ENCODE measurements at regions not wholly inside any gene's neighbourhood (a gene's known extent, or its start where the extent isn't known, plus 50 kb on each side); places are given as distances from the start of the nearest gene placed in this dataset.
"Not testable (repeated sequence)": the region's sequence is repeated elsewhere in the genome, so short reads cannot be mapped to it uniquely, and the experiment has no call there.

DNA sequence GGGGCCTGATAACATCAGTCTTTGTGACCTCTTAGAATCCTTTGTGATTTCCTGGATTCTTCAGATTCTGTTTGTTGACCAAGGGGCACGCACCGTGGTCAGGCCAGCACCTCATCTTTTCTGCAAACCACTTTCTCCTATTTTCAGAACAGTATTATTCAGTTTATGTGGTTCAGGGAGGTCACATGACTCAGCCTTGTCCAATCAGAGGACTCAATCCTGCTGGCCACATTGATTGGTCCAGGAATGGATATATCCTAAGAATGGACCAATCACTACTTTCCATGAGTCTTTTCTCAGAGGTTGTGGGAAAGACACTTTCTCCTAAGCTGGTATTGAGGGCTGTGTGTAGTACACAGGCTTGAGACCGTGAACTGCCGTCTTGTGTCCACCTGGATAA is 123.1 kb upstream of the EEF2KMT start:
- DNase-seq (ENCODE audit: low read depth in 2 of 2): no peak

DNA sequence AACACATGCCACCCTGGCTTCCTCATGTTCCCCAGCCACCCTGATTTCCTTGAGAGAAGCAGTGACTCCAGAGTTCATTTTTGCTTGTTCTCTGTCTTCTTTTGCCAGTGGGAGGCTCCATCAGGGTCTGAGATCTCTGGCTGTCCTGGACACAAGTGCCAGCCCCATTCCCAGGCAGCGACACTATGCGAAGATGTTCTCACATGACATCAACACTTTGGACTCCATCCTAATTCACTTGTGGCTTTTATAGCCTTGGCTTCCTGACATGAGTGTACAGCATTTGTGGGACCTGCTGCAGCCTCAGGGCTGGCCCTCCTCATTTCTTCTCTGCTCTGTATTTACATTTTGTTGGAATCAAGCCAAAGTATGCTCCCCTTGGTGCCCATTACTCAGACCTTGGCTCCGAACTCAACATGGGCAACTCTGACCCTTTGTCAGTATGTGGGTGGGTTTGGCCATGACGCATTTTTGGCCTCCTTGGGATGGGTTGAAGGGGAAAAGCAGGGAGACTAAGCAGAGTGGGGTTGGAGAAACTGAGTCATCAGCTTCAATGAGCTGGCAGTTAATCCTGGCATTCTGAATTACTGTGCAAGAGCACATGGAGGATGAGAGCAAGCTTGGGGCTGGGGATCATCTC is 119.0 kb upstream of the EEF2KMT start:
- no peak for DNase-seq (ENCODE audit: low read depth in 2 of 2)

DNA sequence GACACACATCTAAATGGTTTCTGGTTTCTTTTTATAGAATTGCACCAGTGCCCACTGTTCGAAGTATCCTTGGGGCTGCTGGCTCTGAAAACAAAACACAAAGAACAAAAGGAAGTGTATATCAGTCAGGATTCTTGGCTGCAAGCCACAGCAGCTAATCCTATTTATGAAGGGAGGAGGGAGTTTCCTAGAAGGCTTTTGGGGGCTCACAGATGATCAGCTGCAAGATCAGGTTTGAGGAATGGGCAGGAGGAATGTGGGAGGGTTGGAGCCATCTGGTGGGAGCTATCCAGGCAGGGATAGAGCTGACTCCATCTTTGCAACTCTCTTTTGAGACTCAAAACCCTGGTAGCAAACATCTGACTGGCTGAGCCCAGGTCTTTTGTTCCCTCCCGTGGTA is 118.3 kb upstream of the EEF2KMT start:
- DNase-seq (ENCODE audit: low read depth in 2 of 2): no peak

DNA sequence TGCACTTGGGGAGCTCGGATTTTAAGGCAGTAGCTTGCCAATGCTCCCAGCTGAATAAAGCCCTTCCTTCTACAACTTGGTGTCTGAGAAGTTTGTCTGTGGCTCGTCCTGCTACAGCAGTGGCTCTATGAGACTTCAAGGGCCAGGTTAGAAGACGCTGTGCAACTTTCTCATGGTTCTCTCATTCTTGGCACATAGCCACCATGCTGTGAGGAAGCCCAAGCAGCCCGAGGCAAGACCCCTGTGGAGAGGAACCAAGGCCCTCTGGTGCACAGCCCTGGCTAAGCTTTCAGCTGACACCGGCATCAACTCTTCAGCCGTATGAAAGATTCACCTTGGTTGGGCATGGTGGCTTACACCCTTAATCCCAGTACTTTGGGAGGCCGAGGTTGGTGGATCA is 116.9 kb upstream of the EEF2KMT start:
- no peak for DNase-seq (ENCODE audit: low read depth in 2 of 2)

DNA sequence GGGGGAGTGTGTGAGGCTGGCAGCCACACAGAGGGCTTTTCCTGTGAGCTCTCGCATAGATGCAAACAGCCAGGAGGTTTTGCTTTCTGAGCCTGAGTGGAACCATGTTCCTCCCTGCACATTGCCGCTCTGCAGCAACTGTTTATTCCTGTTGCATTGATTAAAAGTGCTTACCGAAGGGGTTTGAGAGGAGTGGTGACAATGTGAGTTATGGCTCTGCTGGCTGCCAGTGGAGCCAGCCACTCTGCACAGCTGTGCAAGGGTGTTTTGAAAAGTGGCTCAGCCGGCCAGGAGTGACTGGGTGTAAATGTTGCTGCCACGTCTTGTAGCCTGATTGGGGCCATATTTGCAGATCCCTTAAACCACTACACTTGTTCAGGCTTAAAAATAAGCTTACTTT is 114.9 kb upstream of the EEF2KMT start:
- not testable (repeated sequence) for DNase-seq (ENCODE audit: low read depth in 2 of 2)

DNA sequence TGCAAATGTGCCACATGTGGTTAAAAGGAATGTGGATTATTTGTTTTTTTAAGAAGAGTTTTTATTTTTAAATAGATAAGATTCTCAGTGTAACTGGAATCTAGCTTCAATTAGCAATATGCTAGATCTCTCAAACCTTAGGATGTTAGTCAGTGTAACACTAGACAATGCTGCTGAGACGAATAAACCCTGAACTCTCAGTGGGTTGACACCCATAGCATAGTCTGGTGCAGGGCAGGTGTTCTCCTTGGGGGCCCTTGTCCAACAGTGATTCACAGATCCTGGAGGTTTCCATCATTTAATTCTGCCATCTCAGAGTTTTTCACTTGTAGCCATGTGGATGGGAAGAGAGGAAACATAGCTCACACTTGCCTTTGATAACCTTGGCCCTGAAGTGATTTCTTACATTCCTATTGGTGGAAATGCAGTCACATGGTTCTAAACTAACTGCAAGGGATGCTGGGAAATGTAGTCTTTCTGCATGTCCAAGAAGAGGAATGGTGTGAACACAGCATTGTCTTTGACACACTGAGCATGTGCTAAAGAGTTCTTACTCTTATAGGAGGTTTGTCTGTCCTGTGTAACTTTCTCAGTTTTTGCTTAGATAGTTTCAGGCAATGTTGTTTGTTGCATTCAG is 110.4 kb upstream of the EEF2KMT start:
- DNase-seq (ENCODE audit: low read depth in 2 of 2): not testable (repeated sequence)

DNA sequence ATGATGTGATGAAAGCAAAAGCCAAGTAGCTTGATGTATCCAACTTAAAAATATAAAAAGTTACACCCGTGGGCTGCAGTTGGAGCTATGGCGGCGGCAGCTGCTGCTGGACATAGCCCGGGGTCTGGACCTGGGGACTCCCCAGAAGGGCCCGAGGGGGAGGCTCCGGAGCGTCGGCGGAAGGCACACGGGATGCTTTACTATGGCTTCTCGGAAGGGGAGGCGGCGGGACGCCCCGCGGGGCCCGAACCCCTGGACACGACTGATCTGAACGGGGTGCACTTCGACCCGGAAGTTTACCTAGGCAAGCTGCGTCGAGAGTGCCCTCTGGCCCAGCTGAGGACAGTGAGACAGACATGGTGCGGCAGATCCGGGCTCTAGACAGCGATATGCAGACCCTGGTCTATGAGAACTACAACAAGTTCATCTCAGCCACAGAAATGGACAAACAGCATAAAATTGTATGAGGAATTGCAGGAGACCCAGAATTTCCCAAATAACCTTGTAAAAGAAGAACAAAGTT is 109.5 kb upstream of the EEF2KMT start:
- no peak for DNase-seq (ENCODE audit: low read depth in 2 of 2)

DNA sequence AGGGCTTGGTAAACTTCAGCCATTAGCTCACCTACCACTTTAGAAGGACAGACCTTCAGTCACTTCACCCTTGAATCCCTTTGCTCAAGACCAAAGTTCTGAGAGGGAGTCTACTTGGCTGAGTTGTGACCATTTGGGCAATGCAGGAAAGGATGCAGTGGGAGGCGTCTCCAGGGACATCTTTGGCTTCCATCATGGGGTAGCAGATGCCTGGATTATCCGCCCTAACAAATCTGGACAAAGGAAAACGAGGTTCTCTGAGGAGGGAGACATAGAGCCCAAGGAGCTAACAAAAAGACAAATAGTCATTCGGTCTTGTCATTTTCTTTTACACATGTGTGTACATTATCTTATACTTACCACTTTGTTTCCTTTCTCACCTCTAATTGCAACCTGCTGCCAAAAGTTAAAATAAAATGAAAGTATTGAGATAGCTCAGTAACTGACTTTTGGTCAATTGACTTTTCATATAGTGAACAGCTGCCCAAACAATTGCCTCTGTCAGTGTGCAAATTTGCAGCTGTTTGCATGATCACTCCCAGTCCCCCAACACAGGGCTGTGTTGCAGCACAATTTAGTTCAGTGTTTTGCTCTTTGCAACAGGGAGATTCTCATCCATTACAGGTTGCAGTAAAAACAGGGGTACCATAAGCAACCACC is 108.9 kb upstream of the EEF2KMT start:
- no peak for DNase-seq (ENCODE audit: low read depth in 2 of 2)

DNA sequence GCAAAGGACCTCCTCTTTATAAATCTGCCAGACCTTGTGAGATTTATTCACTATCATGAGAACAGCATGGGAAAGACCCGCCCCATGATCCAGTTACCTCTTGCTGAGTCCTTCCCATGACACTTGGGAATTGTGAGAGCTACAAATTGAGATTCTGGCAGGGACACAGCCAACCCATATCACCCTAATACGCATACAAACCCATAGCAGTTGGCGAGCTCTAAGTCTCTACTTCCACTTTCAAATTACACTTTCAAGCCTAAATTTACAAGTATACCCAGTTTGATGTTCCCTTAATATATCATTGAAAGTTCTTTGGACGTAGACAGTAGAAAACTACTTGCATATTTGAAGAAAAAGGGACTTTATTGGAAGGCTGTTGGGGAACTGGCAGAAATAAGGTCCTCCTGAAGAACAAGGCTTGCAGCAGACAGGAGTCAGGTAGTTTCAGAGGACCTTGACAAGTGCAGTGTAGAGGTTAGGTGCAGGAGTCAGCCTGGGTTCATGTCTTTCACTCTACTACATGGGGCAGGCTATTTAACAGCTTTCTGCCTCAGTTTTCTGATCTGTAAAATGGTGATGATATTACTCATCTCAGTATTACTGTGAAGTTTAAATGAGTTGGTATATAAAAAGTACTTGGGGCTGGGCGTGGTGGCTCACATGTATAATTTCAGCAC is 107.9 kb upstream of the EEF2KMT start:
- no peak for DNase-seq (ENCODE audit: low read depth in 2 of 2)

DNA sequence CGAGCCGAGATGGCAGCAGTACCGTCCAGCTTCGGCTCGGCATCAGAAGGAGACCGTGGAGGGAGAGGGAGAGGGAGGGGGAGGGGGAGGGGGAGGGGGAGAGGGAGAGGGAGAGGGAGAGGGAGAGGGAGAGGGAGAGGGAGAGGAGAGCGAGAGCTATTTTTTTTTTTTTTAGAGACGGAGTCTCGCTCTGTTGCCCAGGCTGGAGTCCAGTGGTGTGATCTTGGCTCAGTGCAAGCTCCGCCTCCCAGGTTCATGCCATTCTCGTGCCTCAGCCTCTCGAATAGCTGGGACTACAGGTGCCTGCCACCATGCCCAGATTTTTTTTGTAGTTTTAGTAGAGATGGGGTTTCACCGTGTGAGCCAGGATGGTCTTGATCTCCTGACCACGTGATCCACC is 106.1 kb upstream of the EEF2KMT start:
- not testable (repeated sequence) for DNase-seq (ENCODE audit: low read depth in 2 of 2)

DNA sequence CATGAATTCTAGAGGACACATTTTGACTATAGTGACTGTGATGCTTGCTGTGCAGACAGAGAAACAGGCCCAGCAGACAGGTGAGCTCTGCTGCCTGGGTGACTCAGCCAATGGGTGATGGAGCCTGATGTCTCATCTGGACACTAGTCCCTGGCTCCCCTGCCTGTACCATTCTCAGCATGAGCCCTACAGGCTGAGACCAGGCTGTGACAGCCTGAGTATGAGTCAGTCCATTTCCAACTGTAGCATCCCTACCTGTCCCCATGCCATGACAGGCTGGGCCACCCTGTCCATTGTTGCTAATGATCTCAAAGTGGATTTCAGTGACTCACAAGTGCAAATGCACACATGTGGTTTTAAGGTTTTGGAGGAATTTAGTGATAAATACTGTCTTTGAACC is 102.5 kb upstream of the EEF2KMT start:
- no peak for DNase-seq (ENCODE audit: low read depth in 2 of 2)

DNA sequence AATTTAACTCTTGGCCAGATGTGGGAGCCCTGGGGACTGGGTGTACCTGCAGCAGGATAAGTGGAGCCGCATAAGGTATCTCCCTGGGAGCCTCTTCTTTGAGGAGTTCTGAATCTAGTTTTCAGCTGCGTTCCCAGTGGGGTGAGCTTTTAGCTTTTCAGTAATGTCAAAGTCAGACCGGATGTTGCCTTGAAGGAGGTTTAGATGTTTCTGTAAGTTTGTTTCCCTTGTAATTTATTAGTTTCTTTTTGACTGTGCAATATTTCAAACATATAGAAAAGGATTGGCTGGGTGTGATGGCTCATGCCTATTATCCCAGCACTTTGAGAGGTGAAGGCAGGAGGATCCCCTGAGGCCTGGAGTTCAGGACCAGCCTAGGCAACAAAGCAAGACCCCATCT is 98.6 kb upstream of the EEF2KMT start:
- DNase-seq (ENCODE audit: low read depth in 2 of 2): no peak

DNA sequence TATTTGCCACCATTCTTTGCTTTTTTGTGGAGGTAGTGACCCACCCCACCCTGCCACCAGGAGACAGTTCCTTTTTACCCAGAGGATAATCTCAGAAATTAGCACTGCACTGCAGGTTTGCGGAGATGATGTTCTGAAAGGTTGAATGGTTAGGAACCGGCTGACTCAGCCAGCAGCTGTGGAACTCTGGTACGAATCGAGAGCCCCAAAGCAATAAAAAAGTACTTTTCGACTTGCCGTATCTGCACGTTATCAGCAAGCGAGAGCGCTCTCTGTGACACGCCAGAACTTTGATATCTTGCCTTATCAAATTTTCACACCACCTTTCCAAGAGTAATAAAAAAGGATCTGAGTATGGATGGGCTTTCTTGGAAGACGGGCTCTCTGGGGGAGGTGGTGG is 96.3 kb upstream of the EEF2KMT start:
- no peak for DNase-seq (ENCODE audit: low read depth in 2 of 2)

DNA sequence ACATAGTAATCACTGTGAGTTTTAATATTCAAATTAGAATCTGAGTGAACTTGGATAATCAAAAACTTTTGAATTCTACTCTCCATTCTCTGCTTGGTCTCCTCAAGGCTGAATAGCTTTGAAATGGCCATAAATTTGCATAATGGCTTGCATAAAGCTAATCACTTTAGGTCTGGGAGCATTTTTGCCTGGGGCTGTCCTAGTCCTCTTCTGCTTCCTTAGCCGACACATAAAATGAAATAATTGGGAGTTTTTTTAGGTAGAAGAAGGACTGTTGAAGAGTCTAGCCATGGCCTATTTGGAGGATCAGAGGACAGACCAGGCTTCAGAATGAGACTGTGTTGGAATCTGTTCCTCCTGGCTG is 91.4 kb upstream of the EEF2KMT start:
- DNase-seq (ENCODE audit: low read depth in 2 of 2): no peak

DNA sequence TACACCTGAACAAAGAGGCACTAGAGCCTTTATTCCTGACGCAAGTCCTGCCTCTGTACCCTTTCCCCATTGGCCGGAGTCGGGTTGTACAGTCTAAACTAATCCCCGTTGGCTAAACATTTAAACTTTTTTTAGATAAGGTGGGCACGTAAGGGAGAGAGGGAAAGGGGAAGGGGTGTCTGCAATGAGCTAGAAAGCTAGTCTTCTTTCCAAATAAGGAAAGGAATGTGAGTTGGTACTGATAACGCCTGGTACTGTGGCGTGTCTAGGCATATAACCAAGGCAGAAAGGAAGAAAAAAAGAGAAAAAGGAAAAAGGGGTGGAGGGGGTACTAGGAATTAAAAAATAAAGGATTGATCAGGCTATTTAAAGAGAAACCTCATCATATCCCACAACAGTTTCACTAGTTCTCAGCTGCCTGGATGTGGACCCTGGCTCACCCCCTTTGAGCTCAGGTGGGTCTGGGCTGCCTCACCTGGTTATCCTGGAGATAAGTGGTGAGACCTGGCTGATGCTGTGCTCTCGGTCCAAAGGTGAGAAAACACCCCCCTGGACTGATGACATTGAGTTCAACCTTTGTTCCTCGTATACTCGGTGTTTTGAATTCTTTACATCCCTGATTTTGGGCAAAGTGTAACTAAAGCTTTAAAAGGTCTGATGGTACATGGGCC is 90.9 kb upstream of the EEF2KMT start:
- no peak for DNase-seq (ENCODE audit: low read depth in 2 of 2)

DNA sequence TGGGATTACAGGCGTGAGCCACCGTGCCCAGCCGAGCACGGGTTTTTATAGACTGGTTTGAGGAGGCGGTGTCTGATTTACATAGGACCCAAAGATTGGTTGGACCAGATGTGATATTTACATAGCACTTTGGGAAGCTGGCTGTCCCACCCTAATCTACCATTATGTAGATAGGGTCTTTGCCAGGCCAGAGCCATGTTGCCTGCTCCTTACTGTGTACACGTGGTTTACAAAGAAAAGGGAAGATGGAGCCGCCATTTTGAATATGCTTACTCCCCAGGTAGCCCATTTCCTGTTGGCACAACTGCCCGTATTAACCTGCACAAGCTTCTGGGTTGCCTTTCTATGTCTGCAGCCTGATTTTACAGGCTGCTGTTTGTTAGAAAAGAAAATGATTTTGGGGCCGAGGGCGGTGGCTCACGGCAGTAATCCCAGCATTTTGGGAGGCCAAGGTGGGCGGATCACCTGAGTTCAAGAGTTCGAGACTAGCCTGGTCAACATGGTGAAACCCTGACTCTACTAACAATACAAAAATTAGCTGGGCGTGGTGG is 89.9 kb upstream of the EEF2KMT start:
- DNase-seq (ENCODE audit: low read depth in 2 of 2): no peak

DNA sequence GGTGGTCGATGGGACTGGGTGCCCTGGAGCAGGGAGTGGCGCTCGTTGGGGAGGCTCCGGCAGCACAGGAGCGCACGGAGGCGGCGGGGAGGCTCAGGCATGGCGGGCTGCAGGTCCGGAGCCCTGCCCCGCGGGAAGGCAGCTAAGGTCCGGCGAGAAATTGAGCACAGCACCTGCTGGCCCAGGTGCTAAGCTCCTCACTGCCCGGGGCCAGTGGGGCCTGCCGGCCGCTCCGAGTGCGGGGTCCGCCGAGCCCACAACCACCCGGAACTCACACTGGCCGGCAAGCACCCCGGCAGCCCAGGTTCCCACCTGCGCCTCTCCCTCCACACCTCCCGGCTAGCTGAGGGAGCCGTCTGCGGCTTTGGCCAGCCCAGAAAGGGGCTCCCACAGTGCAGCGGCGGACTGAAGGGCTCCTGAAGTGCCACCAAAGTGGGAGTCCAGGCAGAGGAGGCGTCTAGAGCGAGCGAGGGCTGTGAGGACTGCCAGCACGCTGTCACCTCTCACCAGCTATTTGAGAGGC is 88.8 kb upstream of the EEF2KMT start:
- DNase-seq (ENCODE audit: low read depth in 2 of 2): no peak

DNA sequence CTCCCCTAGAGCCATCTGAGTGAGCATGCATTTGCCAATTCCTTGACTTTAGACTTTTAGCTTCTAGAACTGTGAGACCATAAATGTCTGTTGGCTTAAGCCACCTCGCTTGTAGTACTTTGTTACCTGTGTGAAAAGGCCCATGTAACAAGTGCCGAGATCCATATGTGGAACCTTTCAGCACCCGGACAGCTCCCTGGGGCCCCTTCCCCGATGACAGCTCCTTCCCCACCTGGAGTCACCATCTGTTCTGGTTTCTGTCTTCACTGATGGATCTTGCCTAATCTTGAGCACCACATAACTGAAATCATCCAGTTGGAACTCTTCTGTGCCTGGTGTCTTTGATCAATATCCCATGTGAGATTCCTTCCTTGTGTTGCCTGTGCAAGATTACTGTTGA is 78.9 kb upstream of the EEF2KMT start:
- DNase-seq (ENCODE audit: low read depth in 2 of 2): no peak

DNA sequence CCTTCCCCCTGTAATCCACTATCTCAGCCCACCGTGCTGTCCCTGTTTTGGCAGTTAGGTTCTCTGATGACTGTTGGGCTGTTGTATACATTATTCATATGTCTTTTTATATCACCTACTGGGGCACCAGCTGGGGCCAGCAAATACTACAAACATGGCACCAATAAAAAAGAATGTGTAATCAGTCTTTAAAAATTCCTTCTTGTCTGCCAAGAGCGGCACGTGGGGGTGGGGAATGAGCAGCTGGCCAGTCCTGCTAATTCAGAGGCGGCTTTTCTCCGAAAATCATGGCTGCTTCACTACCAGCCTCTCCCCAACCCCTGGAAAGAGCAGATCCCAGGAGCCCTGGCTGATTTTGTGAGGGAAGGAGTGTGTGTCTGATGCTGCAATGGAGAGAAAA is 77.7 kb upstream of the EEF2KMT start:
- DNase-seq (ENCODE audit: low read depth in 2 of 2): no peak

DNA sequence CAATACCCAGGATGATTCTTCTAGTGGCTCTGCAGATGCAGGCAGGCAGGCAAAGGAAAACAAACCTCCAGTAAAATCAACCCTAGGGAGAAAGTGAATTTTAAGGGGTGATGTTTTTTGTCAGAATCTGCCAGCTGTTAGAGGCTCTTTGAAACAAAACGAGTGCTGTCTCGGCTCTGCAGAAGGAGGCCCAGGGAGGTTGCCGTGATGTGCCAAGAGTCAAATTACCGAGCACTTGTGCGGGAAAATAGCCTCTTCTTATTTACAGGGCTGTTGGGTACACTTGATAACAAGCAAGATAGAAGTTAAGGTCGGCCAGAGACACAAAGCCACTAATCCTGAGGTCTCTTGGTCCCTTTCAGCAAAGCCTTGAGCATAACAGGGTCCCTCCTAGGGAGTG is 68.9 kb upstream of the EEF2KMT start:
- no peak for DNase-seq (ENCODE audit: low read depth in 2 of 2)

DNA sequence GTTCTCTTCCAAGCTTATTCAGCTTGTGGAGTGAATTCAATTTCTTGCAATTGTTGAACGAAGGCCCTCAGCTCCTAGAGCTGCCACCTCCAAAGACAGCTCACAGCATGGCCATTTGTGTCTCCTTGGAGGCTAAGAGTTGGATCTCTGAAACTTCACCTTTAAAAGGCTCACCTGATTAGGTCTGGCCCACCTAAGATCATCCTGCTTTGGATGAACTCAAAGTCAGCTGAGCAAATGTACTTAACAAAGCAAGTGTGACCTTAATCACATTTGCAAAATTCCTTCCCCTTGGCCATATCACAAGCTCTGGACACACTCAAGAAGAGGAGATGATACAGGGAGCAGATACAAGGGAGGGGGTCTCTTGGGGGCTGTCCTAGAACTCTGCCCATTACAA is 67.8 kb upstream of the EEF2KMT start:
- not testable (repeated sequence) for DNase-seq (ENCODE audit: low read depth in 2 of 2)

DNA sequence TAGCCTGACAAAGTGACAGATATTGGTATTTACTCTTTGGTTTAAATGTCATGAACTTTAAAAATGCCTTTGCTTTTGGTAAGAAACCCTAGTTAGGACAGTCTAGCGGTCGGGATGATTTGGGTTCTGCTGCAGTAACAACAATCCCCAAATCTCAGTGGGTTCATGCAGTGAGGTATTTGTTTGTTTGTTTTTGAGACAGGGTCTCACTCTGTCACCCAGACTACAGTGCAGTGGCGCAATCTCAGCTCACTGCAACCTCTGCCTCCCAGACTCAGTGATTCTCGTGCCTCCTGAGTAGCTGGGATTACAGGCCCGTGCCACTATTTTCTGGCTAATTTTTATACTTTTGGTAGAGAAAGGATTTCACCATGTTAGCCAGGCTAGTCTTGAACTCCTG is 65.2 kb upstream of the EEF2KMT start:
- not testable (repeated sequence) for DNase-seq (ENCODE audit: low read depth in 2 of 2)

Data from stimulated activated CD4-positive, alpha-beta T cell treated with anti-CD3 and anti-CD28 coated beads, Interleukin-15, amount 100 ng/mL, for 48 hours (primary cell).